ENCODE measurements at regions not wholly inside any gene's neighbourhood (a gene's known extent, or its start where the extent isn't known, plus 50 kb on each side); places are given as distances from the start of the nearest gene placed in this dataset.
"Not testable (repeated sequence)": the region's sequence is repeated elsewhere in the genome, so short reads cannot be mapped to it uniquely, and the experiment has no call there.

DNA sequence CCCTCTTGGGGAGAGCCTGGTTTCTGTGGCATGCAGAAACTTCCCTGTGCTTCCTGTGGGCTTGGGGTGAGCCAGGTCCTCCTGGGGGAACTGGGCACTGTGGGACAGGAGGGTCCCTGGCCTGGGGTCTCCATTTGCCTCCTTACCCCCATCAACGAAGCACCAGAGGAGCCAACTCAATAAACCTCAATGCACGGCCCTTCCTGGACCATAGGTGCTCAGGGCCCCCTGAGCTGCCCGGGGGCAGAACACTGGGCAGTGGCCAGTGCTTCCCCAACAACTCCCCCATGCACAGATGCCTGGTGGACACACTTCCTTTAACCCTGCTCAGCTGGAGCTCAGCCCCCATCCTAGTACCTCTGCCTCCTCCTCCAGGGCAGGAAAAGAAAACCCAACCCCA, 214.7 kb downstream of the POTEG start:
- TF ChIP-seq, protein P1, sequence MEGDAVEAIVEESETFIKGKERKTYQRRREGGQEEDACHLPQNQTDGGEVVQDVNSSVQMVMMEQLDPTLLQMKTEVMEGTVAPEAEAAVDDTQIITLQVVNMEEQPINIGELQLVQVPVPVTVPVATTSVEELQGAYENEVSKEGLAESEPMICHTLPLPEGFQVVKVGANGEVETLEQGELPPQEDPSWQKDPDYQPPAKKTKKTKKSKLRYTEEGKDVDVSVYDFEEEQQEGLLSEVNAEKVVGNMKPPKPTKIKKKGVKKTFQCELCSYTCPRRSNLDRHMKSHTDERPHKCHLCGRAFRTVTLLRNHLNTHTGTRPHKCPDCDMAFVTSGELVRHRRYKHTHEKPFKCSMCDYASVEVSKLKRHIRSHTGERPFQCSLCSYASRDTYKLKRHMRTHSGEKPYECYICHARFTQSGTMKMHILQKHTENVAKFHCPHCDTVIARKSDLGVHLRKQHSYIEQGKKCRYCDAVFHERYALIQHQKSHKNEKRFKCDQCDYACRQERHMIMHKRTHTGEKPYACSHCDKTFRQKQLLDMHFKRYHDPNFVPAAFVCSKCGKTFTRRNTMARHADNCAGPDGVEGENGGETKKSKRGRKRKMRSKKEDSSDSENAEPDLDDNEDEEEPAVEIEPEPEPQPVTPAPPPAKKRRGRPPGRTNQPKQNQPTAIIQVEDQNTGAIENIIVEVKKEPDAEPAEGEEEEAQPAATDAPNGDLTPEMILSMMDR (conservative IDR thresholded peaks at IDR 0.05; ENCODE audit: low read depth, low read length) = not testable (repeated sequence)
- TF ChIP-seq EZH2 (IDR thresholded peaks at IDR 0.05; ENCODE audit: borderline replicate concordance, low read depth, low read length, poor library complexity, severe bottlenecking) = not testable (repeated sequence)

Measured in A673 (cell line).